Natural killer cell (primary cell): ENCODE measurements at regions not wholly inside any gene's neighbourhood (a gene's known extent, or its start where the extent isn't known, plus 50 kb on each side); places are given as distances from the start of the nearest gene placed in this dataset.

ENCODE experiments used
- ATAC-seq, 3 donors: fragments of 150-1000 bp in 2 of 3; fragments of 200-7000 bp in 1 of 3; cut with Tn5 transposase; 1 replicate in 1 of 3; 2 replicates in 2 of 3; pipeline ENCODE4 v1.10.0; 2021; ENCODE audit warnings: mild to moderate bottlenecking in 2 of 3, moderate library complexity in 2 of 3
- DNase-seq, 2 donors: peaks; one replicate each; pipeline versions ENCODE4 v3.0.0 to v3.0.0-alpha.2; 2013 to 2021; ENCODE audit warnings: mixed read lengths in 1 of 2
- H3K27ac ChIP-seq: one replicate; pipeline ENCODE4 v1.5.1; 2013; ENCODE audit warnings: mild to moderate bottlenecking, low read length
- H3K27me3 ChIP-seq: one replicate; pipeline ENCODE4 v1.6.1; 2013; ENCODE audit warnings: low read length; ENCODE audit not compliant: control insufficient read depth, insufficient read depth
- H3K36me3 ChIP-seq: one replicate; pipeline ENCODE4 v1.6.1; 2013; ENCODE audit warnings: low read length; ENCODE audit not compliant: control insufficient read depth, insufficient read depth
- H3K4me1 ChIP-seq: one replicate; pipeline ENCODE4 v1.6.1; 2013; ENCODE audit warnings: low read length; ENCODE audit not compliant: control insufficient read depth, insufficient read depth
- H3K4me3 ChIP-seq: one replicate; pipeline ENCODE4 v1.5.1; 2013; ENCODE audit warnings: low read length
- H3K9me3 ChIP-seq: one replicate; pipeline ENCODE4 v1.6.1; 2013; ENCODE audit warnings: low read length; ENCODE audit not compliant: control insufficient read depth, insufficient read depth
- H3K27ac Mint-ChIP-seq, 2 donors: one replicate each; pipeline ENCODE4 v1.8.0; 2022; ENCODE audit warnings: mild to moderate bottlenecking in 2 of 2, mixed read lengths in 2 of 2, moderate library complexity in 1 of 2
- H3K27me3 Mint-ChIP-seq, 2 donors: one replicate each; pipeline ENCODE4 v1.8.0; 2022; ENCODE audit warnings: low read depth in 2 of 2, mixed read lengths in 2 of 2
- H3K36me3 Mint-ChIP-seq: one replicate; pipeline ENCODE4 v1.8.0; 2022; ENCODE audit warnings: mixed read lengths
- H3K4me1 Mint-ChIP-seq, 2 donors: one replicate each; pipeline ENCODE4 v1.8.0; 2022; ENCODE audit warnings: mixed read lengths in 2 of 2
- H3K4me3 Mint-ChIP-seq: one replicate; pipeline ENCODE4 v1.8.0; 2022; ENCODE audit warnings: mild to moderate bottlenecking, moderate library complexity, mixed read lengths
- H3K9me3 Mint-ChIP-seq, 2 donors: one replicate each; pipeline ENCODE4 v1.8.0; 2022; ENCODE audit warnings: mixed read lengths in 2 of 2
- WGBS: methylation state at CpG from one replicate; pipeline ENCODE4 v1.1.7; 2013; ENCODE audit warnings: missing lambda C conversion rate; ENCODE audit not compliant: insufficient coverage; 5-methylcytosine and 5-hydroxymethylcytosine counted together
- intact Hi-C: fragments of 100-400 bp; cut with micrococcal nuclease; formaldehyde crosslinking; loops from one replicate; pipeline ENCODE4 v1.14.2; 2022
- TF ChIP-seq, protein P1 (sequence below): fragments of 200-600 bp; IDR thresholded peaks from one replicate; pipeline ENCODE4 v1.8.0; 2022; ENCODE audit warnings: antibody characterized with exemption

DNA sequence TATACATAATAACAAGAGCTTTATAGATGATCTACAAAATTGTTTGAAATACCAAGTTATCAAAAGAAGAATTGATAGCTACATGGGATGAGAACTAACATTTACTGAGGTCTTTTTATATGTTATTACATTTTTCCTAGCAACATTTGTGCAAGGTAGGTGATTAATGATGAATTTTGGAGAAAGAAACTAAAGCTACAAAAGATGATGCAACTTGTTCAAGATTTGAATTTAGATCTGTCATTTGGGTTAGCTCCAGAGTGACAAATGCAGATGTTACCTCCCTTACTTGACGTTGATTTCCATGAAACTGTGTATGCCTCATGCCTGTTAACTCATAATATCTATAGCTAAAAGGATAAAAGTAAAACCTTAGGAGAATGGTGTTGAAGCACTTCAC, 84.5 kb upstream of the EYA4 start:
- DNase-seq (no peak), ATAC-seq (no peak)
- intact Hi-C loops: no loop called here
- H3K36me3 Mint-ChIP-seq: no peaks in the 10 kb centered on the region
- peaks cover 4% of the 10 kb centered on the region for H3K9me3 ChIP-seq
- H3K4me3 Mint-ChIP-seq: no peak overlapping the region
- no peaks in the 10 kb centered on the region for H3K27me3 ChIP-seq
- H3K27me3 Mint-ChIP-seq: no peaks in the 10 kb centered on the region
- WGBS: no CpG with 5 or more reads among the region's 1 CpG
- TF ChIP-seq, protein P1, sequence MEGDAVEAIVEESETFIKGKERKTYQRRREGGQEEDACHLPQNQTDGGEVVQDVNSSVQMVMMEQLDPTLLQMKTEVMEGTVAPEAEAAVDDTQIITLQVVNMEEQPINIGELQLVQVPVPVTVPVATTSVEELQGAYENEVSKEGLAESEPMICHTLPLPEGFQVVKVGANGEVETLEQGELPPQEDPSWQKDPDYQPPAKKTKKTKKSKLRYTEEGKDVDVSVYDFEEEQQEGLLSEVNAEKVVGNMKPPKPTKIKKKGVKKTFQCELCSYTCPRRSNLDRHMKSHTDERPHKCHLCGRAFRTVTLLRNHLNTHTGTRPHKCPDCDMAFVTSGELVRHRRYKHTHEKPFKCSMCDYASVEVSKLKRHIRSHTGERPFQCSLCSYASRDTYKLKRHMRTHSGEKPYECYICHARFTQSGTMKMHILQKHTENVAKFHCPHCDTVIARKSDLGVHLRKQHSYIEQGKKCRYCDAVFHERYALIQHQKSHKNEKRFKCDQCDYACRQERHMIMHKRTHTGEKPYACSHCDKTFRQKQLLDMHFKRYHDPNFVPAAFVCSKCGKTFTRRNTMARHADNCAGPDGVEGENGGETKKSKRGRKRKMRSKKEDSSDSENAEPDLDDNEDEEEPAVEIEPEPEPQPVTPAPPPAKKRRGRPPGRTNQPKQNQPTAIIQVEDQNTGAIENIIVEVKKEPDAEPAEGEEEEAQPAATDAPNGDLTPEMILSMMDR: no peak
- H3K27ac Mint-ChIP-seq: no peak overlapping the region
- H3K36me3 ChIP-seq: no peaks in the 10 kb centered on the region
- H3K27ac ChIP-seq: no peak overlapping the region
- H3K4me1 ChIP-seq: no peaks in the 10 kb centered on the region
- H3K4me3 ChIP-seq: no peak overlapping the region
- H3K9me3 Mint-ChIP-seq: peaks cover 16 to 21% of the 10 kb centered on the region in 2 donors
- H3K4me1 Mint-ChIP-seq: no peaks in the 10 kb centered on the region

DNA sequence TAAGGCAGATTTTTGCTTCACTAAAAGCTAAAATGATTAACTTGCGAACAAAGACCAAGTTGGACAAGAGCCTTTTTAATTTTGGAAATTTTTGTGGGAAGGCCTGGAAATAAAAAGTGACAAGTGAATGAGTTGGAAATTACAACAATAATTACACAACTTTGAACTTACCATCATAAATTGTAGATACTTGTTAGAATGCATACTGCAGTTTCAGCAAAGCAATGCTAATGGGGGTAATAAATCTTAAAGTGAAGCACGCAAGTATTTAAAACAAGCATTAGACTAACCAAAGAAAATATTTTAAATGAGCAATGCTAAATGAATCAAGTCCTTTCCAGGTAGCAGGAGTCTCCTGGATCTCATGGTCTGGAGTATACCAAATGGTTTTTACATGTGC, 83.2 kb upstream of the EYA4 start:
- intact Hi-C loops: no loop called here
- no peaks in the 10 kb centered on the region for H3K27me3 Mint-ChIP-seq
- TF ChIP-seq, protein P1: no peak

DNA sequence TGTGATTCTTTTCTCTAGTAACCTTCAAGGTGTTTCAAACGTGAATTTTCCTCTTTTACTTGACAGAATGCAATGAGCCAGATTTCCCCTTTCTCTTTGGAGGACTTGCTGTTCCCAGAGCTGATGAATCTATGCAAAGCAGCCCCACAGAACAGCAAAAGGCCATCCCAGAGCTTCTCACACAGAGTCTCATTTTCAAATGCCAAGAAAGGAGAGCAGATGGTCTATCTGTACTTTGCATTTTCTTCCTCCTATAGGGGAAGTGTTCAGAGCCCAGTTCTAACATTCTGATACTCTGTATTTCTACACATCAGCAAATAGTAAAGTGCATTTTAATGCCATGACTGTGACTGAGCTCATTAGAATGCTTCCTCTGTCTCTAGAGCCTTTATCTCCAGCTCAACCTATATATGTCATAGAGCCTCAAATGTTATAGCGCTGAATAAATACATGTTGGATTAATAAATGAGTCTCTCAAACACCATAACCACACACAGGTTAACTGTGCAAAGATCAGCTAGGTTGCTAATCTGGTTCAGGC, 81.8 kb upstream of the EYA4 start:
- Histone ChIP-seq H3K4me1 (no peaks in the 10 kb centered on the region), H3K36me3 (no peaks in the 10 kb centered on the region), H3K27me3 (no peaks in the 10 kb centered on the region), H3K27ac (no peak overlapping the region), H3K9me3 (peaks cover 3% of the 10 kb centered on the region), H3K4me3 (no peak overlapping the region)
- H3K9me3 Mint-ChIP-seq: peaks cover 6 to 8% of the 10 kb centered on the region in 2 donors
- no peaks in the 10 kb centered on the region for H3K27me3 Mint-ChIP-seq
- no peak overlapping the region for H3K4me3 Mint-ChIP-seq
- 58% methylated on average over 2 of the region's 2 CpGs for WGBS
- ATAC-seq (no peak), DNase-seq (no peak)
- H3K36me3 Mint-ChIP-seq: no peaks in the 10 kb centered on the region
- no peaks in the 10 kb centered on the region for H3K4me1 Mint-ChIP-seq
- no peak overlapping the region for H3K27ac Mint-ChIP-seq
- TF ChIP-seq, protein P1: no peak
- intact Hi-C loops: no loop called here

More for the DNA sequence above, 83.2 kb upstream of the EYA4 start:
- Histone ChIP-seq H3K36me3 (no peaks in the 10 kb centered on the region), H3K27me3 (no peaks in the 10 kb centered on the region), H3K9me3 (peaks cover 4% of the 10 kb centered on the region), H3K27ac (no peak overlapping the region), H3K4me3 (no peak overlapping the region), H3K4me1 (no peaks in the 10 kb centered on the region)
- ATAC-seq (no peak), DNase-seq (no peak)
- Mint-ChIP-seq H3K4me3 (no peak overlapping the region), H3K9me3 (peaks cover 8 to 11% of the 10 kb centered on the region in 2 donors), H3K36me3 (no peaks in the 10 kb centered on the region), H3K4me1 (no peaks in the 10 kb centered on the region), H3K27ac (no peak overlapping the region)
- 88% methylated on average over 1 of the region's 2 CpGs for WGBS

DNA sequence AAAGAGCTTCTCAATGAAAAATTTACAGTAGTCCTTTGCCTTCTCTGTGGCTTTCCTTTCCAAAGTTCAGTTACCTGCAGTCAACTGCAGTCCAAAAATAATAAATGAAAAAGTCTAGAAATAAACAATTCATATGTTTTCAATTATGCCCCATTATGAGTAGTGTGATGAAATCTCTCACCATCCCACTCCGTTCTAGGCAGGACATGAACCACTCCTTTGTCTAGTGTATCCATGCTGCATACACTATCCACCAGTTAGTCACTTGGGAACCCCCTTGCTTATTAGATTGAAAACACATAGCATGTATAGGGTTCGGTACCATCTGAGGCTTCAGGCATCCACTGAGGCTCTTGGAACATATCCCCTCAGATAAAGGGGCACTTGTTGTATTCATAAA, 80.6 kb upstream of the EYA4 start:
- Histone ChIP-seq H3K36me3 (no peaks in the 10 kb centered on the region), H3K27ac (no peak overlapping the region), H3K27me3 (no peaks in the 10 kb centered on the region), H3K4me1 (no peaks in the 10 kb centered on the region), H3K4me3 (no peak overlapping the region), H3K9me3 (no peaks in the 10 kb centered on the region)
- Mint-ChIP-seq H3K27ac (no peak overlapping the region), H3K36me3 (no peaks in the 10 kb centered on the region), H3K27me3 (no peaks in the 10 kb centered on the region), H3K9me3 (peaks cover 6 to 10% of the 10 kb centered on the region in 2 donors), H3K4me1 (no peaks in the 10 kb centered on the region), H3K4me3 (no peak overlapping the region)
- 80% methylated on average over 1 of the region's 2 CpGs for WGBS
- ATAC-seq (no peak), DNase-seq (no peak)
- TF ChIP-seq, protein P1: no peak
- intact Hi-C loops: no loop called here
